ENCODE measurements at regions not wholly inside any gene's neighbourhood (a gene's known extent, or its start where the extent isn't known, plus 50 kb on each side); places are given as distances from the start of the nearest gene placed in this dataset.

DNA sequence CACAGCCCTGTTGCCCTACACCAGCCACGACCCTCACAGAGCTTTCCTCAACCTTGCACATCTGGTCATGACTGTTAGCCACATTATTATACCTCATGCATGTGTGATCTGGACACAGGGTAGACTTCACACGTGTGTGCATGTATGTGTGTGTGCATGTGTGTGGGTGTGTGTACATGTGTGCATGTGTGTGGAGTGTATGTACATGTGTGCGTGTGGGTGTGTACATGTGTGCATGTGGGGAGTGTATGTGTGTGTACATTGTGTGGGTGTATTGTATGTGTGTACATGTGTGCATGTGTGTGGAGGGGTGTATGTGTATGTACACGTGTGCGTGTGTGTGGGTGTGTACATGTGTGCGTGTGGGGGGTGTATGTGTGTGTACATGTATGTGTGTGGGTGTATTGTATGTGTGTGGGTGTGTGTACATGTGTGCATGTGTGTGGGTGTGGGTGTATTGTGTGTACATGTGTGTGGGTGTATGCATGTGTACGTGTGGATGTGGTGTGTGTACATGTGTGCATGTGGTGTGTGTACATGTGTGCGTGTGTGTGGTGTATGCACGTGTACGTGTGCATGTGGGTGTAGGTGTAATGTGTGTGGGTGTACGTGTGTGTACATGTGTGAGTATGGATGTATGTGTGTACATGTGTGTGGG lies 130.2 kb downstream of the C16orf95 start (continued):
- no peak for TF ChIP-seq ZNF112 (tag by site-specific recombination; IDR thresholded peaks at IDR 0.05)
- no peak for TF ChIP-seq TCF7L2 (IDR thresholded peaks at IDR 0.05; ENCODE audit: borderline replicate concordance, low read depth, low read length)
- TF ChIP-seq ZNF555 (tag by site-specific recombination; conservative IDR thresholded peaks at IDR 0.05), result no peak
- TF ChIP-seq WT1 (tag by site-specific recombination; IDR thresholded peaks at IDR 0.05), result no peak
- TF ChIP-seq, protein P1, sequence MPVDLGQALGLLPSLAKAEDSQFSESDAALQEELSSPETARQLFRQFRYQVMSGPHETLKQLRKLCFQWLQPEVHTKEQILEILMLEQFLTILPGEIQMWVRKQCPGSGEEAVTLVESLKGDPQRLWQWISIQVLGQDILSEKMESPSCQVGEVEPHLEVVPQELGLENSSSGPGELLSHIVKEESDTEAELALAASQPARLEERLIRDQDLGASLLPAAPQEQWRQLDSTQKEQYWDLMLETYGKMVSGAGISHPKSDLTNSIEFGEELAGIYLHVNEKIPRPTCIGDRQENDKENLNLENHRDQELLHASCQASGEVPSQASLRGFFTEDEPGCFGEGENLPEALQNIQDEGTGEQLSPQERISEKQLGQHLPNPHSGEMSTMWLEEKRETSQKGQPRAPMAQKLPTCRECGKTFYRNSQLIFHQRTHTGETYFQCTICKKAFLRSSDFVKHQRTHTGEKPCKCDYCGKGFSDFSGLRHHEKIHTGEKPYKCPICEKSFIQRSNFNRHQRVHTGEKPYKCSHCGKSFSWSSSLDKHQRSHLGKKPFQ (tag by site-specific recombination; IDR thresholded peaks at IDR 0.05), result peak; percentile 45
- no peak for TF ChIP-seq ZFP69B (tag by site-specific recombination; IDR thresholded peaks at IDR 0.05)
- TF ChIP-seq, protein P2, sequence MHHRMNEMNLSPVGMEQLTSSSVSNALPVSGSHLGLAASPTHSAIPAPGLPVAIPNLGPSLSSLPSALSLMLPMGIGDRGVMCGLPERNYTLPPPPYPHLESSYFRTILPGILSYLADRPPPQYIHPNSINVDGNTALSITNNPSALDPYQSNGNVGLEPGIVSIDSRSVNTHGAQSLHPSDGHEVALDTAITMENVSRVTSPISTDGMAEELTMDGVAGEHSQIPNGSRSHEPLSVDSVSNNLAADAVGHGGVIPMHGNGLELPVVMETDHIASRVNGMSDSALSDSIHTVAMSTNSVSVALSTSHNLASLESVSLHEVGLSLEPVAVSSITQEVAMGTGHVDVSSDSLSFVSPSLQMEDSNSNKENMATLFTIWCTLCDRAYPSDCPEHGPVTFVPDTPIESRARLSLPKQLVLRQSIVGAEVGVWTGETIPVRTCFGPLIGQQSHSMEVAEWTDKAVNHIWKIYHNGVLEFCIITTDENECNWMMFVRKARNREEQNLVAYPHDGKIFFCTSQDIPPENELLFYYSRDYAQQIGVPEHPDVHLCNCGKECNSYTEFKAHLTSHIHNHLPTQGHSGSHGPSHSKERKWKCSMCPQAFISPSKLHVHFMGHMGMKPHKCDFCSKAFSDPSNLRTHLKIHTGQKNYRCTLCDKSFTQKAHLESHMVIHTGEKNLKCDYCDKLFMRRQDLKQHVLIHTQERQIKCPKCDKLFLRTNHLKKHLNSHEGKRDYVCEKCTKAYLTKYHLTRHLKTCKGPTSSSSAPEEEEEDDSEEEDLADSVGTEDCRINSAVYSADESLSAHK (tag by site-specific recombination; IDR thresholded peaks at IDR 0.05), result no peak
- TF ChIP-seq ZNF521 (tag by site-specific recombination; IDR thresholded peaks at IDR 0.05), result no peak
- no peak for TF ChIP-seq ZFP3 (tag by site-specific recombination; IDR thresholded peaks at IDR 0.05; ENCODE audit: low read depth)
- TF ChIP-seq SALL2 (tag by site-specific recombination; IDR thresholded peaks at IDR 0.05; ENCODE audit: borderline replicate concordance), result no peak
- TF ChIP-seq ZSCAN23 (tag by site-specific recombination; IDR thresholded peaks at IDR 0.05), result no peak
- no peak for TF ChIP-seq ZNF488 (tag by site-specific recombination; IDR thresholded peaks at IDR 0.05)
- TF ChIP-seq HOXD13 (CRISPR knock-in tag; IDR thresholded peaks at IDR 0.05; ENCODE audit: borderline replicate concordance), result no peak
- TF ChIP-seq KLF9 (tag by site-specific recombination; IDR thresholded peaks at IDR 0.05; ENCODE audit: low read depth), result peak; percentile 16; the same call in 1 of the 2 replicates
- no peak for TF ChIP-seq ZBTB20 (tag by site-specific recombination; IDR thresholded peaks at IDR 0.05)
- no peak for TF ChIP-seq ZNF626 (tag by site-specific recombination; IDR thresholded peaks at IDR 0.05)
- no peak for TF ChIP-seq ZBTB17 (tag by site-specific recombination; IDR thresholded peaks at IDR 0.05)
- TF ChIP-seq ZSCAN4 (tag by site-specific recombination; IDR thresholded peaks at IDR 0.05), result 0 out of 2 replicates have a peak, but pooled peaks have one; percentile 32
- TF ChIP-seq MEIS1 (CRISPR knock-in tag; IDR thresholded peaks at IDR 0.05; ENCODE audit: borderline replicate concordance), result no peak
- no peak for TF ChIP-seq PRDM10 (tag by site-specific recombination; IDR thresholded peaks at IDR 0.05)
- TF ChIP-seq KLF10 (tag by site-specific recombination; IDR thresholded peaks at IDR 0.05), result no peak
- TF ChIP-seq ZNF777 (tag by site-specific recombination; IDR thresholded peaks at IDR 0.05; ENCODE audit: borderline replicate concordance), result no peak
- no peak for TF ChIP-seq KLF16 (tag by site-specific recombination; IDR thresholded peaks at IDR 0.05)
- TF ChIP-seq ZNF837 (tag by site-specific recombination; IDR thresholded peaks at IDR 0.05), result no peak
- TF ChIP-seq MYNN (tag by site-specific recombination; IDR thresholded peaks at IDR 0.05; ENCODE audit: borderline replicate concordance), result no peak
- no peak for TF ChIP-seq GLI4 (tag by site-specific recombination; IDR thresholded peaks at IDR 0.05)
- TF ChIP-seq ZNF169 (tag by site-specific recombination; IDR thresholded peaks at IDR 0.05), result no peak
- TF ChIP-seq ZNF132 (tag by site-specific recombination; IDR thresholded peaks at IDR 0.05; ENCODE audit: borderline replicate concordance), result no peak
